HCT116 (cell line): ENCODE measurements at regions not wholly inside any gene's neighbourhood (a gene's known extent, or its start where the extent isn't known, plus 50 kb on each side); places are given as distances from the start of the nearest gene placed in this dataset.

Experiments
- ATAC-seq: fragments of 200-7000 bp; cut with Tn5 transposase; 2 replicates; pipeline ENCODE4 v1.9.1; 2020; ENCODE audit warnings: mild to moderate bottlenecking, moderate library complexity
- BruUV-seq: library from RNA; stranded (reverse); fragments of 400-500 nt; replicated peaks from 2 replicates; lab custom pipeline; 2021; lab: Mats Ljungman, UMichigan
- CTCF ChIA-PET: fragments of 300-600 bp; sonication (Branson Sonifier 250); formaldehyde crosslinking; loops from one replicate; lab custom pipeline; 2021; ENCODE audit warnings: antibody characterized with exemption; lab: Charles Lee
- POLR2A ChIA-PET: fragments of 300-600, 350-600 bp; sonication (Branson Sonifier 250); formaldehyde crosslinking; loops from one replicate; lab custom pipeline; 2021; ENCODE audit warnings: antibody characterized with exemption; lab: Charles Lee
- RAD21 ChIA-PET, 2 experiments: fragments of 300-600 bp; sonication (Branson Sonifier 250); formaldehyde crosslinking; loops; one replicate each; lab custom pipeline; 2023; ENCODE audit warnings: low total read pairs in 2 of 2; ENCODE audit not compliant: uncharacterized antibody in 2 of 2, unreplicated experiment in 2 of 2, low non-redundant PET in 1 of 2; lab: Charles Lee
- DNase-seq: peaks from one replicate; pipeline ENCODE4 v3.0.0-alpha.2; 2010; ENCODE audit warnings: low read depth, low spot score
- H2AFZ ChIP-seq: fragments of 200-600 bp; shearing (Covaris generic), sonication (generic); 2 replicates; pipeline ENCODE4 v1.6.1; 2017; ENCODE audit warnings: low read depth, mixed run types, mixed read lengths, antibody characterized with exemption, low read length; ENCODE audit not compliant: poor library complexity, severe bottlenecking
- H3K27ac ChIP-seq: 2 replicates; pipeline ENCODE4 v1.5.1; 2012; ENCODE audit warnings: low read depth, low read length
- H3K27me3 ChIP-seq: fragments of 200-600 bp; sonication (generic); 2 replicates; pipeline ENCODE4 v1.6.1; 2016; ENCODE audit warnings: mixed run types, low read length, mixed read lengths; ENCODE audit not compliant: insufficient read depth
- H3K36me3 ChIP-seq, 2 experiments: fragments of 200-500 bp in 1 of 2; fragments of 200-600 bp in 1 of 2; sonication (Bioruptor generic) in 1 of 2; sonication (generic) in 1 of 2; 2 replicates each; pipeline versions ENCODE4 v1.5.1 to v1.6.1; 2014 to 2016; ENCODE audit warnings: low read length in 2 of 2, inconsistent platforms in 1 of 2, mixed read lengths in 1 of 2, mixed run types in 1 of 2; ENCODE audit not compliant: insufficient read depth in 2 of 2, control insufficient read depth in 1 of 2
- H3K4me1 ChIP-seq, 2 experiments: fragments of 200-600 bp in 1 of 2; sonication (generic) in 1 of 2; 2 replicates each; pipeline versions ENCODE4 v1.5.1 to v1.6.1; 2012 to 2017; ENCODE audit warnings: low read length in 2 of 2, inconsistent platforms in 1 of 2, mild to moderate bottlenecking in 1 of 2, mixed read lengths in 1 of 2, mixed run types in 1 of 2, moderate library complexity in 1 of 2; ENCODE audit not compliant: insufficient read depth in 2 of 2, control insufficient read depth in 1 of 2
- H3K4me2 ChIP-seq: fragments of 200-600 bp; sonication (generic); 2 replicates; pipeline ENCODE4 v1.6.1; 2017; ENCODE audit warnings: mixed run types, low read length, mixed read lengths
- H3K4me3 ChIP-seq, 2 experiments: fragments of 200-600 bp in 1 of 2; sonication (generic) in 1 of 2; replicated peaks in 1 of 2; 2 replicates each; pipeline ENCODE4 v1.5.1; 2011 to 2016; ENCODE audit warnings: low read length in 2 of 2, control low read depth in 1 of 2, low read depth in 1 of 2, mild to moderate bottlenecking in 1 of 2, mixed read lengths in 1 of 2, mixed run types in 1 of 2
- H3K79me2 ChIP-seq: fragments of 200-600 bp; sonication (generic); 2 replicates; pipeline ENCODE4 v1.6.1; 2017; ENCODE audit warnings: mild to moderate bottlenecking, mixed run types, low read length, moderate library complexity, mixed read lengths; ENCODE audit not compliant: insufficient read depth
- H3K9ac ChIP-seq: fragments of 200-600 bp; sonication (generic); 2 replicates; pipeline ENCODE4 v1.6.1; 2016; ENCODE audit warnings: low read length, mixed read lengths
- H3K9me2 ChIP-seq: fragments of 200-600 bp; sonication (generic), shearing (Covaris generic); 2 replicates; pipeline ENCODE4 v1.6.1; 2017; ENCODE audit warnings: mixed run types, mild to moderate bottlenecking, moderate library complexity; ENCODE audit not compliant: insufficient read depth
- H3K9me3 ChIP-seq, 2 experiments: fragments of 200-500 bp in 1 of 2; fragments of 200-600 bp in 1 of 2; sonication (Bioruptor generic) in 1 of 2; sonication (generic) in 1 of 2; 2 replicates each; pipeline ENCODE4 v1.6.1; 2014 to 2017; ENCODE audit warnings: low read length in 2 of 2, mixed read lengths in 2 of 2, inconsistent platforms in 1 of 2, low read depth in 1 of 2, mild to moderate bottlenecking in 1 of 2, mixed run types in 1 of 2, moderate library complexity in 1 of 2; ENCODE audit not compliant: control insufficient read depth in 1 of 2, insufficient read depth in 1 of 2
- H4K20me1 ChIP-seq: fragments of 200-600 bp; sonication (generic), shearing (Covaris generic); 2 replicates; pipeline ENCODE4 v1.6.1; 2017; ENCODE audit warnings: mixed run types, mild to moderate bottlenecking, moderate library complexity; ENCODE audit not compliant: insufficient read depth
- CBX3 ChIP-seq: IDR thresholded peaks from 2 replicates; pipeline ENCODE4 v1.6.1; 2012; ENCODE audit warnings: low read depth
- EGR1 ChIP-seq: IDR thresholded peaks from 2 replicates; pipeline ENCODE4 v1.6.1; 2012; ENCODE audit warnings: low read depth
- ELF1 ChIP-seq: IDR thresholded peaks from 2 replicates; pipeline ENCODE4 v1.6.1; 2012; ENCODE audit warnings: low read depth, borderline replicate concordance
- EZH2 ChIP-seq: fragments of 200-600 bp; sonication (generic); IDR thresholded peaks from 2 replicates; pipeline ENCODE4 v1.6.1; 2017; ENCODE audit warnings: antibody characterized with exemption, mixed run types
- FOSL1 ChIP-seq: IDR thresholded peaks from 2 replicates; pipeline ENCODE4 v1.6.1; 2012; ENCODE audit warnings: low read depth
- JUND ChIP-seq: IDR thresholded peaks from 2 replicates; pipeline ENCODE4 v1.6.1; 2012
- POLR2A ChIP-seq: IDR thresholded peaks from 2 replicates; pipeline ENCODE4 v1.7.0; 2011; ENCODE audit warnings: borderline replicate concordance; ENCODE audit not compliant: insufficient read depth, insufficient read length; ENCODE audit errors: extremely low read depth
- SIN3A ChIP-seq: IDR thresholded peaks from 2 replicates; pipeline ENCODE4 v1.6.1; 2012; ENCODE audit warnings: low read depth
- SP1 ChIP-seq: IDR thresholded peaks from 2 replicates; pipeline ENCODE4 v1.6.1; 2012; ENCODE audit warnings: low read depth
- TCF7L2 ChIP-seq: IDR thresholded peaks from 2 replicates; pipeline ENCODE4 v1.7.0; 2011; ENCODE audit warnings: borderline replicate concordance, inconsistent platforms; ENCODE audit not compliant: insufficient read depth, insufficient read length; ENCODE audit errors: extremely low read depth
- ZBTB33 ChIP-seq: IDR thresholded peaks from 2 replicates; pipeline ENCODE4 v1.6.1; 2011; ENCODE audit warnings: mild to moderate bottlenecking, low read length, moderate library complexity; ENCODE audit not compliant: insufficient replicate concordance; ENCODE audit errors: extremely low read depth
- intact Hi-C: fragments of 100-400 bp; cut with micrococcal nuclease; formaldehyde crosslinking; loops from 2 replicates; pipeline ENCODE4 v1.10.0; 2022
- TF ChIP-seq, protein P1 (sequence below), 3 experiments: fragments of 200-600 bp in 1 of 3; sonication (generic) in 1 of 3; IDR thresholded peaks in 2 of 3; conservative IDR thresholded peaks in 1 of 3; 2 replicates each; pipeline ENCODE4 v1.5.1; 2012 to 2017; ENCODE audit warnings: low read depth in 2 of 3, low read length in 2 of 3, antibody characterized with exemption in 1 of 3, borderline replicate concordance in 1 of 3, control low read depth in 1 of 3, mild to moderate bottlenecking in 1 of 3, mixed read lengths in 1 of 3, mixed run types in 1 of 3, moderate library complexity in 1 of 3; ENCODE audit not compliant: insufficient read depth in 1 of 3
- TF ChIP-seq, protein P2 (sequence below): IDR thresholded peaks from 2 replicates; pipeline ENCODE4 v1.6.1; 2012

- H3K9me3 ChIP-seq = no peaks in the 10 kb centered on the region
- H3K36me3 ChIP-seq = no peaks in the 10 kb centered on the region
- CTCF ChIA-PET = no interaction called here
- TF ChIP-seq TCF7L2 (no peak), FOSL1 (no peak), SIN3A (no peak), SP1 (no peak), POLR2A (no peak)
- TF ChIP-seq, protein P1, sequence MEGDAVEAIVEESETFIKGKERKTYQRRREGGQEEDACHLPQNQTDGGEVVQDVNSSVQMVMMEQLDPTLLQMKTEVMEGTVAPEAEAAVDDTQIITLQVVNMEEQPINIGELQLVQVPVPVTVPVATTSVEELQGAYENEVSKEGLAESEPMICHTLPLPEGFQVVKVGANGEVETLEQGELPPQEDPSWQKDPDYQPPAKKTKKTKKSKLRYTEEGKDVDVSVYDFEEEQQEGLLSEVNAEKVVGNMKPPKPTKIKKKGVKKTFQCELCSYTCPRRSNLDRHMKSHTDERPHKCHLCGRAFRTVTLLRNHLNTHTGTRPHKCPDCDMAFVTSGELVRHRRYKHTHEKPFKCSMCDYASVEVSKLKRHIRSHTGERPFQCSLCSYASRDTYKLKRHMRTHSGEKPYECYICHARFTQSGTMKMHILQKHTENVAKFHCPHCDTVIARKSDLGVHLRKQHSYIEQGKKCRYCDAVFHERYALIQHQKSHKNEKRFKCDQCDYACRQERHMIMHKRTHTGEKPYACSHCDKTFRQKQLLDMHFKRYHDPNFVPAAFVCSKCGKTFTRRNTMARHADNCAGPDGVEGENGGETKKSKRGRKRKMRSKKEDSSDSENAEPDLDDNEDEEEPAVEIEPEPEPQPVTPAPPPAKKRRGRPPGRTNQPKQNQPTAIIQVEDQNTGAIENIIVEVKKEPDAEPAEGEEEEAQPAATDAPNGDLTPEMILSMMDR (IDR thresholded peaks at IDR 0.05 in 2 of 3, conservative IDR thresholded peaks at IDR 0.05 in 1 of 3; ENCODE audit: borderline replicate concordance in 1 of 3, insufficient read depth in 1 of 3, low read depth in 2 of 3, low read length in 2 of 3) = no peak
- no peak overlapping the region for H3K4me2 ChIP-seq
- intact Hi-C loops = no loop called here
- no peak overlapping the region for H2AFZ ChIP-seq
- H4K20me1 ChIP-seq = no peaks in the 10 kb centered on the region
- no peaks in the 10 kb centered on the region for H3K4me1 ChIP-seq
- no peaks in the 10 kb centered on the region for H3K79me2 ChIP-seq
- no TSS peak for BruUV-seq
- no peaks in the 10 kb centered on the region for H3K9me2 ChIP-seq
- H3K4me3 ChIP-seq = no peak overlapping the region
- H3K27me3 ChIP-seq = no peaks in the 10 kb centered on the region
- DNase-seq (no peak), ATAC-seq (no peak)
- RAD21 ChIA-PET = no interaction called here
- POLR2A ChIA-PET = no interaction called here
- no peak overlapping the region for H3K9ac ChIP-seq
- no peak overlapping the region for H3K27ac ChIP-seq
These were observed 228.7 kb downstream of the IKZF2 start for GRCh38 chr2:212922701-212923100.

DNA sequence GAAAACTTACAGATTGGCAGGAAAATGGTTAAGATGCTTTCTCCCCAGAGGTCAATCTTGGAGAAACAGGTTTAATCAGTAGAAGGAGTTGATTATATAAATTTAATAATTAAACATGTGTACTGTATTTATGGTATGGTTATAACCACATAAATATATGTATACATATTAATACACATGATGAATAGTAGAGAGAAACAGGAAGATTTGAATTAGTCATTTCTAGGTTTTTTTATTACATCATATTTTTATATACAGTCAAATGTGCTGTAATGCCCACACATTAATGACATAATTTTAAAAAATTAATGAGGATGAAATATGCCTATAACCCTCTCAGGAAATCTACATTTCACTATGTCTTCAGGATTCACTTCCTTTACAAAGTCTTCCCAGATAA, 229.7 kb downstream of the IKZF2 start:
- no peak overlapping the region for H3K27ac ChIP-seq
- RAD21 ChIA-PET = no interaction called here
- POLR2A ChIA-PET = no interaction called here
- no TSS peak for BruUV-seq
- H3K9me3 ChIP-seq = no peaks in the 10 kb centered on the region
- H3K4me1 ChIP-seq = no peaks in the 10 kb centered on the region
- CTCF ChIA-PET = no interaction called here
- no peaks in the 10 kb centered on the region for H3K9me2 ChIP-seq
- no peaks in the 10 kb centered on the region for H3K36me3 ChIP-seq
- ATAC-seq (no peak), DNase-seq (no peak)
- intact Hi-C loops = no loop called here
- no peak overlapping the region for H3K4me2 ChIP-seq
- H3K9ac ChIP-seq = no peak overlapping the region
- H3K27me3 ChIP-seq = no peaks in the 10 kb centered on the region
- no peak overlapping the region for H2AFZ ChIP-seq
- H4K20me1 ChIP-seq = no peaks in the 10 kb centered on the region
- no peaks in the 10 kb centered on the region for H3K79me2 ChIP-seq
- no peak overlapping the region for H3K4me3 ChIP-seq
- TF ChIP-seq EZH2 (no peak), ELF1 (no peak), CBX3 (no peak), EGR1 (no peak), ZBTB33 (no peak), JUND (no peak)
- TF ChIP-seq, protein P1 (IDR thresholded peaks at IDR 0.05 in 2 of 3, conservative IDR thresholded peaks at IDR 0.05 in 1 of 3; ENCODE audit: borderline replicate concordance in 1 of 3, insufficient read depth in 1 of 3, low read depth in 2 of 3, low read length in 2 of 3) = no peak
- TF ChIP-seq, protein P2, sequence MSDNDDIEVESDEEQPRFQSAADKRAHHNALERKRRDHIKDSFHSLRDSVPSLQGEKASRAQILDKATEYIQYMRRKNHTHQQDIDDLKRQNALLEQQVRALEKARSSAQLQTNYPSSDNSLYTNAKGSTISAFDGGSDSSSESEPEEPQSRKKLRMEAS = no peak
